Lower leg skin (tissue), 4 donors: ENCODE measurements at regions not wholly inside any gene's neighbourhood (a gene's known extent, or its start where the extent isn't known, plus 50 kb on each side); places are given as distances from the start of the nearest gene placed in this dataset.
"Not testable (repeated sequence)": the region's sequence is repeated elsewhere in the genome, so short reads cannot be mapped to it uniquely, and the experiment has no call there.

Source experiments
- DNase-seq, 2 donors: peaks; one replicate each; pipeline ENCODE4 v3.0.0-alpha.2; 2019; ENCODE audit warnings: low spot score in 2 of 2
- H3K4me3 ChIP-seq: fragments of 200-600 bp; sonication (generic); 2 replicates; pipeline ENCODE4 v1.5.1; 2017; ENCODE audit warnings: mild to moderate bottlenecking, low read depth; ENCODE audit not compliant: poor library complexity, severe bottlenecking
- CTCF ChIP-seq, 3 donors: fragments of 450-650 bp; IDR thresholded peaks; one replicate each; pipeline ENCODE4 v1.5.1; 2016; ENCODE audit warnings: antibody characterized with exemption in 3 of 3, mild to moderate bottlenecking in 3 of 3, moderate library complexity in 2 of 3
- POLR2A ChIP-seq, 2 donors: fragments of 450-650 bp; IDR thresholded peaks; one replicate each; pipeline ENCODE4 v1.6.1; 2016 to 2017; ENCODE audit warnings: antibody characterized with exemption in 2 of 2, mild to moderate bottlenecking in 1 of 2, moderate library complexity in 1 of 2
- WGBS, 2 donors: methylation state at CpG; one replicate each; pipeline ENCODE4 v1.1.5; 2018; 5-methylcytosine and 5-hydroxymethylcytosine counted together
- intact Hi-C: fragments of 100-400 bp; cut with DNase I; formaldehyde crosslinking; loops from one replicate; pipeline ENCODE4 v1.15.0; 2023; ENCODE audit warnings: low total_unique reads

- no peak for TF ChIP-seq CTCF (IDR thresholded peaks at IDR 0.05)
- TF ChIP-seq POLR2A (IDR thresholded peaks at IDR 0.05), result no peak
- intact Hi-C loops, result no loop called here
- WGBS, 2 donors, result 57 to 66% methylated on average over 2 of the region's 2 CpGs
- no peak for DNase-seq
- H3K4me3 ChIP-seq, result no peak overlapping the region
Observed at GRCh38 chr4:83906561-83906960, 370.7 kb downstream of the GPAT3 start.

- intact Hi-C loops, result no loop called here
- no peak overlapping the region for H3K4me3 ChIP-seq
- DNase-seq, result no peak
- TF ChIP-seq POLR2A (IDR thresholded peaks at IDR 0.05), result no peak
- no peak for TF ChIP-seq CTCF (IDR thresholded peaks at IDR 0.05)
Observed at GRCh38 chr4:83905952-83906351, 370.0 kb downstream of the GPAT3 start.

GRCh38 chr4:83903740-83904139 lies 367.8 kb downstream of the GPAT3 start:
- WGBS, 2 donors, result 0 to 45% methylated on average over 1 of the region's 1 CpG
- intact Hi-C loops, DNase-seq, H3K4me3 ChIP-seq: not testable (repeated sequence)

- WGBS, 2 donors, result 35 to 46% methylated on average over 1 of the region's 1 CpG
- intact Hi-C loops, result no loop called here
- TF ChIP-seq POLR2A (IDR thresholded peaks at IDR 0.05), result no peak
- TF ChIP-seq CTCF (IDR thresholded peaks at IDR 0.05), result no peak
- H3K4me3 ChIP-seq, result no peak overlapping the region
- no peak for DNase-seq
Observed at GRCh38 chr4:83894831-83895230, 358.9 kb downstream of the GPAT3 start.

GRCh38 chr4:83890816-83891215 lies 354.9 kb downstream of the GPAT3 start:
- no peak for DNase-seq
- WGBS, 2 donors, result 92 to 93% methylated on average over 1 of the region's 1 CpG
- TF ChIP-seq POLR2A (IDR thresholded peaks at IDR 0.05) (no peak), CTCF (IDR thresholded peaks at IDR 0.05) (no peak)
- intact Hi-C loops, result no loop called here
- H3K4me3 ChIP-seq, result no peak overlapping the region

- WGBS, 2 donors, result 91 to 95% methylated on average over 2 of the region's 2 CpGs
- intact Hi-C loops, result no loop called here
- no peak overlapping the region for H3K4me3 ChIP-seq
- no peak for TF ChIP-seq CTCF (IDR thresholded peaks at IDR 0.05)
- TF ChIP-seq POLR2A (IDR thresholded peaks at IDR 0.05), result no peak
- no peak for DNase-seq
Observed at GRCh38 chr4:83890231-83890630, 354.3 kb downstream of the GPAT3 start.
